ENCODE measurements at regions not wholly inside any gene's neighbourhood (a gene's known extent, or its start where the extent isn't known, plus 50 kb on each side); places are given as distances from the start of the nearest gene placed in this dataset.

DNA sequence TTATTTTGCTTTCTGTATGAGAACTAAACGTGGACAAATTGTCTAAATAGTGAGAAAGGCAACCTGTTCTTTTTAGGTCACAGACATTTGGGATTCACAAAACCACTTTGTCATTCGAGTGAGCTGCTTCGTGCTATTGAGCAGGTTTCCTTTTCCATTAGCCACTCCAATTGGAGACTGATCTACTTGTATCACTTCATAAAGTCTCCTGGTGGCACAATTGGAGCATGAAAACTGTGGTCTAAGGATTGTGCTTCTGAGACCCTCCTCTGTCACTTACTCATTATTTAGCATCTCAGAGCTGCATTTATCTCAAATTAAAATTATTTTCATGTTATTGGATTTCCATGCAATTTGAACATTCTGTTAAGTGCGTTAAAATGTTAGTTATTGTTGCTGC is 397.7 kb downstream of the TDRD3 start:
- Mint-ChIP-seq H3K36me3 (no peaks in the 10 kb centered on the region), H3K4me3 (no peak overlapping the region), H3K27ac (no peak overlapping the region), H3K27me3 (no peaks in the 10 kb centered on the region), H3K9me3 (peaks cover 0 to 11% (median 1%) of the 10 kb centered on the region in 11 donors), H3K4me1 (no peaks in the 10 kb centered on the region)
- Histone ChIP-seq H3K4me1 (ENCODE audit: control insufficient read depth in 2 of 2, insufficient read depth in 2 of 2, low read length in 2 of 2) (no peaks in the 10 kb centered on the region), H3K27me3 (ENCODE audit: control insufficient read depth in 2 of 2, insufficient read depth in 2 of 2, low read length in 2 of 2) (no peaks in the 10 kb centered on the region), H3K9me3 (ENCODE audit: control insufficient read depth in 2 of 3, low read length in 3 of 3) (no peaks in the 10 kb centered on the region), H3K36me3 (ENCODE audit: control insufficient read depth in 2 of 3, insufficient read depth in 3 of 3, low read length in 3 of 3) (no peaks in the 10 kb centered on the region), H3K27ac (ENCODE audit: low read depth, low read length) (no peak overlapping the region), H3K4me3 (ENCODE audit: low read length) (no peak overlapping the region)
- ChIA-PET CTCF (no interaction called here), POLR2A (no interaction called here)
- DNase-seq (no peak), ATAC-seq (no peak)
- intact Hi-C loops (cut with micrococcal nuclease): no loop called here

DNA sequence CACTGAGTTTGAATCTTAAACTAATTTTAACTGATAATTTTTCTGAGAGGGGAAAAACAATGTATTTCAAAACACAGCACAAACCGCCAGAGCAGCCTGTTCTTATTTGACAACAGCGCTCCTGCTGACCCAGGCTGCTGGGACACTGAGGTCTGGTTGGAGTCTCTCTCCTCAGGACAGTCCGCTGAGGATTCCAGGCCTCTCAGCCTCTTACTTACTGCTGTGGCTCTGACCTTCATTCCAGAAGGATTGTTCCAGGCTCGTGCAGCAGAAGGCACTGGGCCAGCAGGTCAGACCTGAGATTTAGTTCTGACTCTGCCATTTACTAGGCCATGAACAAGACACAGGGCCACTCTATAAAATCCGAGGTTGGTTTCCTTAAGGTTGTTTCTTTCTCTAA is 393.6 kb downstream of the TDRD3 start:
- intact Hi-C loops (cut with micrococcal nuclease): no loop called here
- H3K27ac Mint-ChIP-seq: no peak overlapping the region
- Histone ChIP-seq H3K27me3 (ENCODE audit: control insufficient read depth in 2 of 2, insufficient read depth in 2 of 2, low read length in 2 of 2) (no peaks in the 10 kb centered on the region), H3K4me1 (ENCODE audit: control insufficient read depth in 2 of 2, insufficient read depth in 2 of 2, low read length in 2 of 2) (no peaks in the 10 kb centered on the region), H3K36me3 (ENCODE audit: control insufficient read depth in 2 of 3, insufficient read depth in 3 of 3, low read length in 3 of 3) (no peaks in the 10 kb centered on the region), H3K9me3 (ENCODE audit: control insufficient read depth in 2 of 3, low read length in 3 of 3) (no peaks in the 10 kb centered on the region), H3K27ac (ENCODE audit: low read depth, low read length) (no peak overlapping the region), H3K4me3 (ENCODE audit: low read length) (no peak overlapping the region)
- ChIA-PET CTCF (no interaction called here), POLR2A (no interaction called here)
- H3K4me1 Mint-ChIP-seq: no peaks in the 10 kb centered on the region
- ATAC-seq (no peak), DNase-seq (no peak)
- H3K36me3 Mint-ChIP-seq: no peaks in the 10 kb centered on the region
- H3K27me3 Mint-ChIP-seq: no peaks in the 10 kb centered on the region
- H3K9me3 Mint-ChIP-seq: peaks cover 0 to 13% (median 3%) of the 10 kb centered on the region in 11 donors
- H3K4me3 Mint-ChIP-seq: no peak overlapping the region

DNA sequence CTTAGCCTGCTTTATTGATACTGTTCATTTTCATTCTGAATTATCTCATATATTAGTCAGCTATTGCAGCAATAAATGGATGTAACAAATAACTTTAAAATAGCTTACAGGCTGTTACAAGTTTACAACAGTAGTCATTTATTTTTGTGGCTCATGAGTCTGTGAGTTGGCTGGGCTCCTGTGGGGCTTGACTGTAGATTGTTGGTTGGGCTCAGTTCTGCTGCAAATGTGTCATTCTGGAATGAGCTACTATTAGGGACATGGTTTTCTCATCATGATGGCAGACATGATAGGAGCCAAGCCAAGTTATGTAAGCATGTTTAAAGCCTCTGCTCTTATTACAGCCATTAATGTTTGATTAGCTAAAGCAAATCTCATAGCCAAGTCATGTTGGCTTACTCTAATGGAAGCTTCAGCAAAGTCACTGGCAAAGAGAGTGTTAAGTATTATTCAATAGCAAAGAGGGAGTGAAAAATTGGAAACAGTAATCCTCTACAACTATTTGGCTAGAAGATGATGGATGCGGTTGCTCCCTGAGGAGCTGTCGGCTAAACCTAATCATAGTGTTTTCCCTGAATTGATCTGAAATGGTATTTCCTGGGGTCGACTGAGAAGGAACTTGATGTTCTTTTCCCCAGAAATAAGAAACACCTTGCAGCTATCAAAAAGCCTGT is 391.3 kb downstream of the TDRD3 start:
- Histone ChIP-seq H3K27me3 (ENCODE audit: control insufficient read depth in 2 of 2, insufficient read depth in 2 of 2, low read length in 2 of 2) (no peaks in the 10 kb centered on the region), H3K9me3 (ENCODE audit: control insufficient read depth in 2 of 3, low read length in 3 of 3) (no peaks in the 10 kb centered on the region), H3K4me1 (ENCODE audit: control insufficient read depth in 2 of 2, insufficient read depth in 2 of 2, low read length in 2 of 2) (no peaks in the 10 kb centered on the region), H3K36me3 (ENCODE audit: control insufficient read depth in 2 of 3, insufficient read depth in 3 of 3, low read length in 3 of 3) (no peaks in the 10 kb centered on the region), H3K4me3 (ENCODE audit: low read length) (no peak overlapping the region), H3K27ac (ENCODE audit: low read depth, low read length) (no peak overlapping the region)
- H3K4me1 Mint-ChIP-seq: no peaks in the 10 kb centered on the region
- intact Hi-C loops (cut with micrococcal nuclease): no loop called here
- H3K27me3 Mint-ChIP-seq: peaks cover 0 to 3% (median 0%) of the 10 kb centered on the region in 5 donors
- peaks cover 0 to 16% (median 3%) of the 10 kb centered on the region in 11 donors for H3K9me3 Mint-ChIP-seq
- no peak overlapping the region for H3K27ac Mint-ChIP-seq
- DNase-seq (no peak), ATAC-seq (no peak)
- ChIA-PET CTCF (no interaction called here), POLR2A (no interaction called here)
- no peaks in the 10 kb centered on the region for H3K36me3 Mint-ChIP-seq
- H3K4me3 Mint-ChIP-seq: no peak overlapping the region

DNA sequence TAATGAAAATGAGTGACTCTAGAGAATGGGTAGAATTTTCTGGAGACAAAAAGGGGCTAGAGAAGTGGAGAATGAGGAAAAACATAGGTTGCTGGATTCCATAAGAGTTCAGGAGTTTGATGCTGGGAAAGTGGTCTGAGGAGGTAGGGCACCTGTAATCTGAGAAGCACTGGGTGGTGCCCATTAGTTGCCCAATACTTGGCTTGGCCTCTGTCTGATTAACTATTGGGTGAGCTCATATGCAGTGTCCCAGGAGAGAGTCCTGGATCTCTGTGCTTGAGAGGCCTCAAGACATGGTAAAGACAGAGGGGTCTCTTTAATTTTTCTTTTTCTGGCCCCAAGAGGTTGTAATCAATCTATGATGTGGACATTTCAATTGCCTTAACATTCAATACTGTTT is 390.1 kb downstream of the TDRD3 start:
- H3K27ac Mint-ChIP-seq: no peak overlapping the region
- H3K9me3 Mint-ChIP-seq: peaks cover 1 to 11% (median 3%) of the 10 kb centered on the region in 11 donors
- H3K27ac ChIP-seq (ENCODE audit: low read depth, low read length): no peak overlapping the region
- DNase-seq: no peak
- no peaks in the 10 kb centered on the region for H3K36me3 Mint-ChIP-seq
- peaks cover 0 to 3% (median 0%) of the 10 kb centered on the region in 5 donors for H3K27me3 Mint-ChIP-seq
- H3K4me1 Mint-ChIP-seq: no peaks in the 10 kb centered on the region
- no peak overlapping the region for H3K4me3 Mint-ChIP-seq
- H3K4me3 ChIP-seq (ENCODE audit: low read length): no peak overlapping the region
- H3K9me3 ChIP-seq (ENCODE audit: control insufficient read depth in 2 of 3, low read length in 3 of 3): no peaks in the 10 kb centered on the region
- no peaks in the 10 kb centered on the region for H3K27me3 ChIP-seq (ENCODE audit: control insufficient read depth in 2 of 2, insufficient read depth in 2 of 2, low read length in 2 of 2)
- intact Hi-C loops (cut with micrococcal nuclease): no loop called here
- H3K4me1 ChIP-seq (ENCODE audit: control insufficient read depth in 2 of 2, insufficient read depth in 2 of 2, low read length in 2 of 2): no peaks in the 10 kb centered on the region
- POLR2A ChIA-PET: no interaction called here
- no peaks in the 10 kb centered on the region for H3K36me3 ChIP-seq (ENCODE audit: control insufficient read depth in 2 of 3, insufficient read depth in 3 of 3, low read length in 3 of 3)
- CTCF ChIA-PET: no interaction called here
- no peak for ATAC-seq

DNA sequence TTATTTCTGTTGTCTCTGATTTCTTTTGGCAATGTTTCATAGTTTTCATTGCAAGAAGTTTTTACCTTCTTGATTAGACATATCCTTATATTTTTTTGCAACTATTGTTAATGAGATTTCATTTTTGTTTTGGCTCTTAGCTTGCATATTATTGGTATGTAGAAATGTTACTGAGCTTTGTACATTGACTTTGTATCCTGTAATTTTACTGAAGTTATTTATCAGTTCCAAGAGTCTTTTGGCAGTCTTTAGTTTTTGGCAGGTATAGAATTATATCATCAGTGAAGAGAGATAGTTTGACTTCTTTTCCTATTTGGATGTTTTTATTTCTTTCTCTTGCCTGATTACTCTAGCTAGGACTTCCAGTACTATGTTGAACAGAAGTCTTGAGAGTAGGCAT is 375.7 kb downstream of the TDRD3 start:
- Histone ChIP-seq H3K27me3 (ENCODE audit: control insufficient read depth in 2 of 2, insufficient read depth in 2 of 2, low read length in 2 of 2) (no peaks in the 10 kb centered on the region), H3K4me3 (ENCODE audit: low read length) (no peak overlapping the region), H3K27ac (ENCODE audit: low read depth, low read length) (no peak overlapping the region), H3K9me3 (ENCODE audit: control insufficient read depth in 2 of 3, low read length in 3 of 3) (no peaks in the 10 kb centered on the region), H3K4me1 (ENCODE audit: control insufficient read depth in 2 of 2, insufficient read depth in 2 of 2, low read length in 2 of 2) (no peaks in the 10 kb centered on the region), H3K36me3 (ENCODE audit: control insufficient read depth in 2 of 3, insufficient read depth in 3 of 3, low read length in 3 of 3) (no peaks in the 10 kb centered on the region)
- DNase-seq: no peak
- CTCF ChIA-PET: no interaction called here
- H3K36me3 Mint-ChIP-seq: no peaks in the 10 kb centered on the region
- no peaks in the 10 kb centered on the region for H3K4me1 Mint-ChIP-seq
- H3K4me3 Mint-ChIP-seq: no peak overlapping the region
- ATAC-seq: no peak
- no peaks in the 10 kb centered on the region for H3K27me3 Mint-ChIP-seq
- H3K9me3 Mint-ChIP-seq: peaks cover 0 to 21% (median 7%) of the 10 kb centered on the region in 11 donors
- no peak overlapping the region for H3K27ac Mint-ChIP-seq
- intact Hi-C loops (cut with micrococcal nuclease): no loop called here
- POLR2A ChIA-PET: no interaction called here

DNA sequence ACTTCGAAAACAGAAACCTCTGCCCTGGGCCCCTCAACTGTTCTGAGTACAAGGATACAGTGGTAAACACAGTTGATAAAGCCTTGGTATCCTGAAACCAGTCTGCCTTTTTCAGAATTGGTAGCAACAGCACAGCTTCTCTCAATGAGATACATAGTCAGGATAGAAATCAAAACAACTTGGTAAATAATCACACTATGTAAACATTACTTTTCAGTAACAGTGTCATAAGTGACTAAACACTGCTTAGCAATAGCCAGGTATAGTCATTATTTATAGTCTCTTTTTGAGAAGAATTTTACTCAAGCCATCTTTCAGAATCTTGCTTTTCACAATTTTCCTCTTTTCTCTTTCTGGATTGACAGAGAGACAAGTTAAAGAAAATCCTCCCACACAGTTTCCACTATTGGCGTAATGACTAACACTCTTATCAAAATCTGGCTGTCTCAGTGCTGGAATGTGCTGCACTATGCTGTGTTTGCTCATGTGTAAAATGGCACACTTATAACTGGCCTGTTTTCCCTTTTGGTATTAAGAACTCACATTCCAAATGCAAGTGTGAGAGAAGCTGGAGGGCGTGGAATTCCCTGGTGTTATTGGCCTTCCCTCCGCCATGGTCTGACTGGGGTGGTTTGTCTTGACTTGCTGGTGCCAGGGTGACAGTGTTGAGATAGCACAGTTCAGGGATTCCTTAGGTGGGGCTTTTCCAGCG is 368.8 kb downstream of the TDRD3 start:
- ATAC-seq (no peak), DNase-seq (no peak)
- Histone ChIP-seq H3K4me3 (ENCODE audit: low read length) (no peak overlapping the region), H3K27me3 (ENCODE audit: control insufficient read depth in 2 of 2, insufficient read depth in 2 of 2, low read length in 2 of 2) (no peaks in the 10 kb centered on the region), H3K4me1 (ENCODE audit: control insufficient read depth in 2 of 2, insufficient read depth in 2 of 2, low read length in 2 of 2) (no peaks in the 10 kb centered on the region), H3K27ac (ENCODE audit: low read depth, low read length) (no peak overlapping the region), H3K36me3 (ENCODE audit: control insufficient read depth in 2 of 3, insufficient read depth in 3 of 3, low read length in 3 of 3) (no peaks in the 10 kb centered on the region), H3K9me3 (ENCODE audit: control insufficient read depth in 2 of 3, low read length in 3 of 3) (no peaks in the 10 kb centered on the region)
- intact Hi-C loops (cut with micrococcal nuclease): no loop called here
- no peak overlapping the region for H3K4me3 Mint-ChIP-seq
- ChIA-PET CTCF (no interaction called here), POLR2A (no interaction called here)
- H3K9me3 Mint-ChIP-seq: peaks cover 0 to 31% (median 10%) of the 10 kb centered on the region in 11 donors
- H3K27ac Mint-ChIP-seq: no peak overlapping the region
- no peaks in the 10 kb centered on the region for H3K36me3 Mint-ChIP-seq
- no peaks in the 10 kb centered on the region for H3K27me3 Mint-ChIP-seq
- H3K4me1 Mint-ChIP-seq: no peaks in the 10 kb centered on the region

DNA sequence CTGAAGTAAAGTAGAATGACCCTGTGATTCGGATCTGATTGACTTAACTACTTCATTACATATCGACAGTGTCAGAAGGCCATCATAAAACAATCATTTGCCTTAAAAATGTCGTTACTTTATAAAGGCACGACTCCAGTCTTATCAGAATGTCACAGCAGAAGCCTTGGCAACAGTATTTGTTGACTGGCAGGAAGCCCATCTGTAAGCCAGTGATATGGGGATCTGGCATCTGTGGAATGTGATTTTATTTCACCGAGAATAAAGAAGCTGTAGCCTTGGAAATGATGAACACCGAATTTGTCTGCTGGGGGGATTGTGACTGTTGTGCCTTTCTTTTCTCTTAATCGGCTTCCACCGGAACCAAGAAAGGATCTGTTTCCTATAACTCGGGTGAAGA is 362.5 kb downstream of the TDRD3 start:
- no peaks in the 10 kb centered on the region for H3K4me1 ChIP-seq (ENCODE audit: control insufficient read depth in 2 of 2, insufficient read depth in 2 of 2, low read length in 2 of 2)
- no peaks in the 10 kb centered on the region for H3K4me1 Mint-ChIP-seq
- ChIA-PET CTCF (no interaction called here), POLR2A (no interaction called here)
- no peaks in the 10 kb centered on the region for H3K36me3 ChIP-seq (ENCODE audit: control insufficient read depth in 2 of 3, insufficient read depth in 3 of 3, low read length in 3 of 3)
- no peak for DNase-seq
- H3K9me3 ChIP-seq (ENCODE audit: control insufficient read depth in 2 of 3, low read length in 3 of 3): no peaks in the 10 kb centered on the region
- no peak overlapping the region for H3K27ac Mint-ChIP-seq
- H3K27me3 ChIP-seq (ENCODE audit: control insufficient read depth in 2 of 2, insufficient read depth in 2 of 2, low read length in 2 of 2): no peaks in the 10 kb centered on the region
- intact Hi-C loops (cut with micrococcal nuclease): no loop called here
- no peak for ATAC-seq
- no peak overlapping the region for H3K27ac ChIP-seq (ENCODE audit: low read depth, low read length)
- H3K9me3 Mint-ChIP-seq: peaks cover 0 to 25% (median 8%) of the 10 kb centered on the region in 11 donors
- H3K4me3 Mint-ChIP-seq: no peak overlapping the region
- H3K27me3 Mint-ChIP-seq: no peaks in the 10 kb centered on the region
- no peak overlapping the region for H3K4me3 ChIP-seq (ENCODE audit: low read length)
- H3K36me3 Mint-ChIP-seq: no peaks in the 10 kb centered on the region
